ENCODE measurements at regions not wholly inside any gene's neighbourhood (a gene's known extent, or its start where the extent isn't known, plus 50 kb on each side); places are given as distances from the start of the nearest gene placed in this dataset.
A peak's percentile ranks its signal among the peaks of the same experiment; 100 is the strongest.

- no peaks in the 10 kb centered on the region for H3K4me1 ChIP-seq (ENCODE audit: control insufficient read depth in 2 of 3, insufficient read depth in 2 of 3, low read depth in 1 of 3, low read length in 3 of 3)
- TF ChIP-seq CTCF (IDR thresholded peaks at IDR 0.05; ENCODE audit: borderline replicate concordance, extremely low read depth, insufficient read depth), result no peak
- intact Hi-C loops (cut with DNase I), result no loop called here
- no peak overlapping the region for H3K9ac ChIP-seq (ENCODE audit: low read length in 3 of 3)
- H3K36me3 ChIP-seq (ENCODE audit: control insufficient read depth in 2 of 3, insufficient read depth in 3 of 3, low read length in 3 of 3), result no peaks in the 10 kb centered on the region
- FAIRE-seq (no peak), DNase-seq (no peak)
- H3K27me3 ChIP-seq (ENCODE audit: control insufficient read depth, insufficient read depth, low read length), result no peaks in the 10 kb centered on the region
- H3K4me3 ChIP-seq (ENCODE audit: low read length in 3 of 3), result no peak overlapping the region
- no peaks in the 10 kb centered on the region for H3K9me3 ChIP-seq (ENCODE audit: control insufficient read depth in 2 of 3, insufficient read depth in 1 of 3, low read length in 3 of 3)
- H3K27ac ChIP-seq (ENCODE audit: low read depth in 2 of 2, low read length in 2 of 2), result no peak overlapping the region
Measured at GRCh38 chr4:19063662-19064061, 1042.1 kb upstream of the LCORL start.

- Histone ChIP-seq H3K9ac (ENCODE audit: low read length in 3 of 3) (no peak overlapping the region), H3K4me3 (ENCODE audit: low read length in 3 of 3) (no peak overlapping the region), H3K27me3 (ENCODE audit: control insufficient read depth, insufficient read depth, low read length) (no peaks in the 10 kb centered on the region), H3K9me3 (ENCODE audit: control insufficient read depth in 2 of 3, insufficient read depth in 1 of 3, low read length in 3 of 3) (no peaks in the 10 kb centered on the region), H3K4me1 (ENCODE audit: control insufficient read depth in 2 of 3, insufficient read depth in 2 of 3, low read depth in 1 of 3, low read length in 3 of 3) (no peaks in the 10 kb centered on the region), H3K27ac (ENCODE audit: low read depth in 2 of 2, low read length in 2 of 2) (no peak overlapping the region), H3K36me3 (ENCODE audit: control insufficient read depth in 2 of 3, insufficient read depth in 3 of 3, low read length in 3 of 3) (no peaks in the 10 kb centered on the region)
- intact Hi-C loops (cut with DNase I), result no loop called here
- no peak for TF ChIP-seq CTCF (IDR thresholded peaks at IDR 0.05; ENCODE audit: borderline replicate concordance, extremely low read depth, insufficient read depth)
- no peak for FAIRE-seq
- DNase-seq, result no peak
Measured at GRCh38 chr4:19054916-19055315, 1033.4 kb upstream of the LCORL start.

GRCh38 chr4:19051831-19052230 lies 1030.3 kb upstream of the LCORL start:
- intact Hi-C loops (cut with DNase I), result no loop called here

More at GRCh38 chr4:19051831-19052230, 1030.3 kb upstream of the LCORL start:
- DNase-seq (peak in 4 of 5 donors; percentile 37 to 75 (median 62)), FAIRE-seq (no peak)
- no peaks in the 10 kb centered on the region for H3K27me3 ChIP-seq (ENCODE audit: control insufficient read depth, insufficient read depth, low read length)
- H3K36me3 ChIP-seq (ENCODE audit: control insufficient read depth in 2 of 3, insufficient read depth in 3 of 3, low read length in 3 of 3), result no peaks in the 10 kb centered on the region
- no peak overlapping the region for H3K9ac ChIP-seq (ENCODE audit: low read length in 3 of 3)
- TF ChIP-seq CTCF (IDR thresholded peaks at IDR 0.05; ENCODE audit: borderline replicate concordance, extremely low read depth, insufficient read depth), result no peak
- H3K27ac ChIP-seq (ENCODE audit: low read depth in 2 of 2, low read length in 2 of 2), result no peak overlapping the region
- H3K4me1 ChIP-seq (ENCODE audit: control insufficient read depth in 2 of 3, insufficient read depth in 2 of 3, low read depth in 1 of 3, low read length in 3 of 3), result no peaks in the 10 kb centered on the region
- H3K9me3 ChIP-seq (ENCODE audit: control insufficient read depth in 2 of 3, insufficient read depth in 1 of 3, low read length in 3 of 3), result no peaks in the 10 kb centered on the region
- no peak overlapping the region for H3K4me3 ChIP-seq (ENCODE audit: low read length in 3 of 3)

Data from kidney (tissue), 13 donors.